HL-60 (cell line): ENCODE measurements at regions not wholly inside any gene's neighbourhood (a gene's known extent, or its start where the extent isn't known, plus 50 kb on each side); places are given as distances from the start of the nearest gene placed in this dataset.

ENCODE experiments used
- CTCF ChIP-seq: IDR thresholded peaks from one replicate; pipeline ENCODE4 v1.5.1; 2011; ENCODE audit warnings: low read length, control low read depth, inconsistent platforms; ENCODE audit not compliant: insufficient read depth
- POLR2AphosphoS5 ChIP-seq: IDR thresholded peaks from 2 replicates; pipeline ENCODE4 v1.6.1; 2012; ENCODE audit warnings: low read depth

DNA sequence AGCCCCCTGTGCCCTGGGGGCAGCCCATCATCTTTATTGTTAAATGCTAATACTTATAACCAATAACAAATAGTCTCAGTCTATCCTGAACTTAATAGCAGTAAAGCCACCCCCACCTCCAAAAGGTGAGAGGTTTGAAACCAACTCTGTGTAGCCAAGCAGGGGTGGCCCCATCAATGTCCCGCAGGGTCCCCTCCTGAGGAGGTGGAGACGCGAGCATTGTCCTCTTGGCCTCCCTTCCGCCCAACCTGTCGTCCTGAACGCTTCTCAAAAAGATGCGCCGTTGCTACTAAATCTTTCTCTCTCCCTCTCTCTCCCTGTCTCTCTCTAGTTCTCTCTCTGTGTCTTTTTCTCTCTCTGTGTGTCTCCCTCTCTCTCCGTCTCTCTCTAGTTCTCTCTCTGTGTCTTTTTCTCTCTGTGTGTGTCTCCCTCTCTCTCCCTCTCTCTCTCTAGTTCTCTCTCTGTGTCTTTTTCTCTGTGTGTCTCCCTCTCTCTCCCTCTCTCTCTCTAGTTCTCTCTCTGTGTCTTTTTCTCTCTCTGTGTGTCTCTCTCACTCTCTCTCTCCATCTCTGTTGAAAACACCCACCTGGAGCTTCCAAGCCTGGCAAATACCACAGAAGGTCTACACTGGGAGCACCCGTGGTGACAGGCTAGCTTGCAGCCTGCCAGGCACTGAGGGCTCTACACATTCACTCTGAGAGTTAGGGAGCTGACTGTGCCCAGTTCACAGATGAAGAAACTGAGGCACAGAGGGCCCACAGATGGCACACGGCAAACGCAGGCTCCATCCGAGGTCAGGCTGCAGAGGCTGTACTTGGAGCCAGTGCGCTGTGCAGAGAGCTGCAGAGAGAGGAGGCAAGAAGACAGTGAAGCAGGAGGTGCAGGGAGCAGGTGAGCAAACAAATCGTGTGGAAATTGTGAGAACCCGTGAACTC, 185.9 kb downstream of the C16orf95 start:
- TF ChIP-seq CTCF (no peak), POLR2AphosphoS5 (no peak)
